GM12891 (cell line): ENCODE measurements at regions not wholly inside any gene's neighbourhood (a gene's known extent, or its start where the extent isn't known, plus 50 kb on each side); places are given as distances from the start of the nearest gene placed in this dataset.
"Not testable (repeated sequence)": the region's sequence is repeated elsewhere in the genome, so short reads cannot be mapped to it uniquely, and the experiment has no call there.

ENCODE experiments used
- DNase-seq: peaks from one replicate; pipeline ENCODE4 v3.0.0; 2011; ENCODE audit warnings: low spot score; ENCODE audit not compliant: insufficient read length
- FAIRE-seq: peaks from 2 replicates; lab custom pipeline; 2011; peaks lifted over from hg19 to GRCh38; lab: Jason Lieb, UNC

DNA sequence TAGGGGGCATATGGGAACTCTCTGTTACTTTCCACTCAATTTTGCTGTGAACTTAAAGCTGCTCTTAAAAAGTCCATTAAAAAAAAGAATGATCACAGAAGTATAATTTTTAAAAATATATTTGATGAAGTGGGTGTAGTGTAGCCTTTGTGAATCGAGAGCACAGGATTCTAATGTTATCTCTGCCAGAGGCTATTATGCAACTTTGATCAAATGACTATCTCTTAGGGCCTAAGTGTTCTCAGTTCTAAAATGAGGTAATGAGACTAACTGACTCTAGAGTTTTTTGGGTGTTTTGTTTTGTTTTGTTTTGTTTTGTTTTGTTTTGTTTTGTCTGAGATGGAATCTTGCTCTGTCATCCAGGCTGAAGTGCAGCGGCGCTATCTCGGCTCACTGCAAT, 143.2 kb downstream of the FAM72B start:
- FAIRE-seq, DNase-seq: not testable (repeated sequence)

- not testable (repeated sequence) for FAIRE-seq, DNase-seq
These were observed 142.6 kb downstream of the FAM72B start for GRCh38 chr1:121041497-121041896.

DNA sequence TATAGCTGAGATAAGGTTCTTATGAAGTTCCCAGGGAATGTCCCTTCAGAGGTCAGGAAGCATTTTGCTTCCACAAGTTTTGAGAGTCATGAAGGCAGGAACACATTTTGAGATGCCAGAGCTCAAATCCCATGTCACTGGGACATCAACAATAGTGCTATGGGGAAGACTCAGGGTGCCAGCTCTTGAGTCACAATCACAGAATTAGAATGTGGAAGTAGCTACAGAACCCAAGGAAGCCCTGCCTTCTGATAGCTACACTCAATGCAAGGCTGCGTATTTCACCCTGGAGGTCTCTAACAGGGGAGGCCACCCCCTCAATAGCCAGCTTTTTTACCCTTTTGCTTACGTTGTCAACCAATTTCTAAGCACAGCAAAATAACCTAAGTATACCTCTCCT, 141.3 kb downstream of the FAM72B start:
- not testable (repeated sequence) for FAIRE-seq

GRCh38 chr1:121048293-121048752, 135.8 kb downstream of the FAM72B start:
- FAIRE-seq, DNase-seq: not testable (repeated sequence)

More for the DNA sequence above, 141.3 kb downstream of the FAM72B start:
- not testable (repeated sequence) for DNase-seq

DNA sequence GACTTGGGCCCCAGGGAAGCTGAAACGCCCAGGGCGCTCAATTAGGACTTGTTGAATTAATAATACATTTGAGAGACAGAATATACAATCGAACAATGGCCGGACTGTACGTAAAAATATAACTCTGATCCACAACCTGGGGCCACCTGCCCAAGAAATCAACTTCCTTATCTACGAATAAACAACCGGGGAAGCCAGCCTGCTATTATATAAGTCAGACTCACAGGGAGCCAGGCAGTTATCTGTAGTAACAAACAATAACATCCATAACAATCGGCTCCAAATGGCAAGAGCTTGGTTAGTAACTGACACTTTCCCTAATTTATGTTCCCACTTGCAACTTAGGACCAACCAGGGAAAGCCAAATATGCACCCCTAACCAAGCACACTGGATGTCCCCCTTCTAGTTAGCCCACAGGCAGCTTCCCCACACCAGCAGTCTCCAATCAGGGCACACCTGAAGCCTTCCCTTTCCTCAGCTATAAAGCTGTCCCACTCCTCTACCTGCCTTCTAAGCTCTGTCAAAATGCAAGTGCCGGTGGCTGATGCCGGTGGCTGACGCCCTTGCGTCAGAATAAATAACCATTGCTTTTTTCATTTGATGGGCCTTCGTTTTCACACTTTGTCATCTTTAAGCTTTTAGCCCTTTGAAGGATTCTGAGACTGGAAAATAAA, 135.2 kb downstream of the FAM72B start:
- FAIRE-seq, DNase-seq: not testable (repeated sequence)

GRCh38 chr1:121050097-121050496, 134.0 kb downstream of the FAM72B start:
- not testable (repeated sequence) for DNase-seq, FAIRE-seq

- not testable (repeated sequence) for DNase-seq, FAIRE-seq
These were observed 132.9 kb downstream of the FAM72B start for GRCh38 chr1:121051161-121051790.

- not testable (repeated sequence) for DNase-seq, FAIRE-seq
These were observed 132.0 kb downstream of the FAM72B start for GRCh38 chr1:121052081-121052660.

DNA sequence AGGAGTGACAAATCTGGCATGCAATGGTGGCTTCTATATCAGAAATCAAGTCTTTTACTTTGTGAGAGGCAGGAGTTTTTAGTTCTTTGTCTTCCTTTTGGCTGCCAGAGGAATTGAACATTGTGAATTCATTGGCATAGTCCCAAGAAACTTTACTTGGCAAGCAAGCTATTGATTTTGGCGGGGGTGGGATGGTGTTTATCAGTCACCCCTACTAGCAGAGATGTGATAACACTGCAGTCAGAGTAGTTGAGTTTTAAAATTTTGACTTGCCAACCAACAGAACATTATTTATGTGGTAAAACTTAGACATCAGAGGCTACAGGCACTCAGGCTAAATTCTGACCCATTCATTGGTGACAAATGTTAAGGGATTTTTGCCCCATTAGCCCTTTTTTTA, 129.2 kb downstream of the FAM72B start:
- not testable (repeated sequence) for DNase-seq, FAIRE-seq

GRCh38 chr1:121066925-121067324, 117.2 kb downstream of the FAM72B start:
- not testable (repeated sequence) for FAIRE-seq, DNase-seq

DNA sequence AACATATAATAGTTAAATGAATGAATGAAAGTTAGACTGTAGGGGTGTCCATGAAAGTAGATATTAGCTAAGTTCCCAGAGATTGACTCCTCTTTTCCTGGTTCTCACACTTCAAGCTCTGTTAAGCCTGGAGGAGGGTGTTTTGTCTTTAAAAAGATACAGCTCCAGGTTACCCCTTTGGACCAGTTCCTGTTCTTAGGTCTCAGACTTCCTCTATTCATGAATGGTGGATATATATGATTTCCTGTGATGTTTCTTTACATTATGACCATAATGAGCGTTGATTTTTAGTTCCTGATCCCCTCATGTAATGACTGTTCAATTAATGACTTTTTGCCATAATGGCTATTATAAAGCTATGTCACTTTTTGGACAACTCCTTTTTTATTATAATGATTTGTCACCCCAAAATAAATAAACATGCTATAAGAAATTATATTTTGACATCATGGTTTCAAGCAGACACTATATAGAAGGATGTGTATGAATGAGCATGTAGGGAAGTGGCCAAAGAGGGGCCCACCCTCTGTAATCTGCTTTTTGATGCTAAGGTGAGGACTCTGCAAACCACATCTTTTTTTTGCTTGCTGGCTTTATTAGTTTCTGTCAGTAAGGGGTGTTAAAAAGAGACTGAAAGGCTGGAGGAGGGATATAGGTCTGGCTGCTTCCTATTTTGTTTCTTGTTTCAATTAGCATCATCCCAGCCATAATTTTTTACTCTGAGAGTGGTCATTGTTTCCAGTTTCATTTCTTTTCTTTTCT, 115.2 kb downstream of the FAM72B start:
- FAIRE-seq, DNase-seq: not testable (repeated sequence)

DNA sequence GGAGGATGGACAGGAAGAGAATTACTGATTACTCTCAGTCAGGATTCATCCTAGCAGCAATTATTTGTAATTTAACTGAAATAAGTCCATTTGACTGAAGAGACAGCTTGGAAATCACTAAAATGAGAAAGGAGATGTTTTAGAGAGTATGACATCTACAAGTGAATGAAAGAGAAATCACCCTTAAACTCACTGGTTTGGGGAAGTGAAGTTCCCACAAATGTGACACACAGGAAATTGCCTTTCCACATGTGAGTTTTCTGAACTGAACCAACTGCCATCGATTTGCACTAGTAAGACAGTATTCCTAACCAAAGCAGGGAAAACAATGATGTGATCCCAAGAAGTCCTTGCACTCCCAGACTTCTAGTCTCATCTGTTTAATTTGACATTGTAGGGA, 110.3 kb downstream of the FAM72B start:
- not testable (repeated sequence) for DNase-seq, FAIRE-seq

DNA sequence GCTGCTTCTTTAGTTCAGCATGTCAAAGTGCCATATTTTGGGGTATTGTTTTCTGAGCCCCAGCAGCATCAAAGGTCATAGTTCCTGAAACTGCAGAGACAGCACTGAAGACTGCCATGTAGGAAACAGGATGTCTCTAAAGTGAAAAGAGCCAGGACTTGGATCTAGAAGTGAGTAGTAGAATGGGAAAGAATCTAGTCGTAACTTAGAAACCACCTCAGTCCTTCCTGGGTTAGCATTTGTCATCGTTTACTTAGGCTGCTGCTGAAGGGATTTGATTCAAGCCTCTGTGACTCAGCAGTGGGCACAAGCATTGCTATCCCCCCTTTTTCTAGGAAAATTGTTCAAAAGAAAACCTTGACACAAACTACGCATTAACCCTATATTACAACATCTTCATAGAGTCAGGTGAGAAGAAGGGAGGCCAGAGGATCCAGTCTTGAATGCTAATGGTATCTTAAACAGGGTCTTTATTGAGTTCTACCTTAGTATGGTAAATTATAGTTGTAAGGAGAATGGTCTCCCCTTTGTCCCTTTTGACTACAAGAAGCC, 108.8 kb downstream of the FAM72B start:
- not testable (repeated sequence) for DNase-seq, FAIRE-seq

DNA sequence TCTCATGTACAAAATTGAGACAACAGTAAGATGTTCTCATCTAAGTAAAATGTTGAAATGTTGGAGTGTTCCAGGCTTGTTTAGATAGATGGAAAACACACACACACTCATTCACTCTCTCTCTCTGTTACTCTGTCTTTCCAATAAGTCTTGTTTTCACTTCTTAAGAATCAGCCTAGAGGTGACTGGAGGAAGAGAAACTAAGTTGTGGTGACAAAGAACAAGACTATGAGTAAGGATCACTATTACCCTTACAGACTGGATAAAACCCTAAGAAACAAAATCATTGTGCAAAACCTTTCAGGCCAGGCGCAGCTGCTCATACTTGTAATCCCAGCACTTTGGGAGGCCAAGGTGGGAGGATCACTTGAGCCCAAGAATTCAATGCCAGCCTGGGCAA, 107.5 kb downstream of the FAM72B start:
- not testable (repeated sequence) for DNase-seq, FAIRE-seq

DNA sequence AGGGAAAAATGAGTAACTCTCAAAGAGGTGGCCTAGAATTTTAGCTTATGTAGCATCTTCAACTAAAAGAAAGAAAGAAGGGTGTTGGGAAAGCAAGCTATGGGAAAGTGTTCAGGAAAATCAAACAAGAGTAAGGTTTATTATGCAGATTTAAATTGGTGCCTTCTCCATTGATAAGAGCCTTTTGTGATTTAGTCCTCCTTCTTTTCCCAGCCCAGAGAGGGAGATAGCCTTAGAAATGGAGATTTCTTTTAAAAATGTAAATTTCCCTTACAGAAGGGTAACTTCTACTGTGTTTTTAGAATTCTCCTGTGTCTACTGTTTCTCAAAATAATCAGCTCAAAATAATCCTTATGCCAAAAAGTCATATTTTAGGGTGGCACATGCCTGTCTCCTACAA, 104.5 kb downstream of the FAM72B start:
- not testable (repeated sequence) for FAIRE-seq

GRCh38 chr1:121080197-121080903, 103.8 kb downstream of the FAM72B start:
- not testable (repeated sequence) for FAIRE-seq, DNase-seq

More for the DNA sequence above, 104.5 kb downstream of the FAM72B start:
- DNase-seq: not testable (repeated sequence)

DNA sequence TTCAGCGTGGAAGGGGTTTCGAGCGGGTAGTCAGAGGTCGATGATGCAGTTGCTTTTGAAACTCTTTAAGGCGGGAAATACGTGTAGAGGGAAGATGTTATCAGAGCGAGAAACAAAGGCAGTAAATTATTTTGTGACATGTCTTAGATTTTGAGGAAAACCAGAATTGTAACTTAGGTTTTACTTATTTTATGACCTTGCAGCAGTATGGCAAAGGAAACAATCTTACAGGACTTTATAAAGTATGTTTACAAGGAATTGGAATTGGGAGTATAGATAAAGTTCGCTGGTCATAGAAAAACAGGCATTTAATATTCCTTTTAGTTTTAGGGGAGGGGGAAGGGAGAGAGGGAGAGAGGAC, 103.3 kb downstream of the FAM72B start:
- not testable (repeated sequence) for FAIRE-seq, DNase-seq

DNA sequence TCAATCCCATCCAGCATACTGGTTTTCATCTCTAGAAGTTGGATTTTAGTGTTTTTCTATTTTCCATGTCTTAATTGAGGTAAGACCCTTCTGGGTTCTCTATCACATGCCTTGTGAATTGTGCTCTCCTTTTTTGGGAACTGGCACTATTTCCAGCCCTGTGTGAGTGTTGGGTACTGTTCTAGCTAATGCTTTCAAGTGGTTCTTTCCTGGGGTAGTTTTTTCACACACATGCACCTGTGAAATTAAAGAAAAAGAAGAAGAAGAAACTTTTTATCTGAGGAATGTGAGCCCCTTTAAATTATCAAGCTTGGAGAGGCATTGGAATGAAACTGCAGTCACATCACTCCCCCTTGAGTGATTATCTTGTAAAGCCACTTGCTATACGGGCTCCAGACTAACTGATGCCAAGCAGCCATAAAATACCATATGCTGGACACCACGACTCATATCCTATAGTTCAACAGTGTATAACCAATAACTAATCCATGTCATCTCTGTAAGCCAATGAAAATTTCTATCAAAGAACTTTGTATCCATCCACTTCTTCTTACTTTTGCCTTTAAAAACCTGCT, 102.4 kb downstream of the FAM72B start:
- not testable (repeated sequence) for DNase-seq, FAIRE-seq
